SHP77 (cell line): ENCODE measurements at regions not wholly inside any gene's neighbourhood (a gene's known extent, or its start where the extent isn't known, plus 50 kb on each side); places are given as distances from the start of the nearest gene placed in this dataset.

Experiments used
- DNase-seq, 2 experiments: peaks; one replicate each; lab custom pipeline; 2025; lab: John Stamatoyannopoulos, UW

DNA sequence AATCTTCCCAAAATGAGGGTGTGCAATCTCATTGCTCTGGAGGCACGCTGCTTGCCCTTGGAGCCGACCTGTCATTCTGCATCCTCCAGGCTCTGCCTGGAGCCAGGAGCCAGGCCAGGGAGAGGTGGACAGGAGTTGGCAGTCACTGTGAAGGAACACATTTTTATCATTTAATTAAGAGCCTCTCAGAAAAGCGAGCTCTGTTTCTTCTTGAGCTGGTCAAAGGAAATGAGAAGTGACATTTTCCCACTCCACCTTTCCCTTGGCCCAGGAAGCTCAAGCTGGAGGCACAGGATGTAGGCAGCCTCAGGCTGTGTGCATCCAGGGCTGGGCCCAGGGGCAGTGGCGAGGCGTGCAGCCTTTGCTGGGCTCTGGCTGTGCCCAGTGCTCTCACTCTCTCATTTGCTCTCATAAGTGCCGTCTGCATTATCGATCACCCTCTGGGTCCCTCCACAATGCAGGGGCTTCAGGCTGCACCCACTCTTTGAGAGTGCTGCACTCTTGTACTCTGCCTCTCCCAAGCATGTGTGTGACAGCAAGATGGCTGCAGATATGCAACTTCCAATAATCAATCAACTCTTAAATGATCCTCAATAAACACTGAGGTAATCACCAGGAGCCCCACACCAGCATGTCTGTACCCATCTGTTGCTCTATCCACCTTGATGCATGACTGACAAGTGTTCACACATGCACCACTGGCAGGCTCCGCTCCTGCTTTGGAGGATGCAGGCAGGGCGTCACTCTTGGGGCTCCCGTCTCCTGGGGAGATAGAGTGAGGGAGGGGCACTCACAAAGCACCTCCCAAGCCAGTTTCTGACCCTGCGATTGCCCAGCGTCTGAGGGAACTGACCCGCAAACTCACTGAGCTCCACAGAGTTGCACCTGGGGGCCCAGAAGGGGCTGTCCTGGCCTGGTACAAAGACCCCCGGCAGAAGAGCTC, 171.4 kb downstream of the ZNF248 start:
- DNase-seq, result no peak

DNA sequence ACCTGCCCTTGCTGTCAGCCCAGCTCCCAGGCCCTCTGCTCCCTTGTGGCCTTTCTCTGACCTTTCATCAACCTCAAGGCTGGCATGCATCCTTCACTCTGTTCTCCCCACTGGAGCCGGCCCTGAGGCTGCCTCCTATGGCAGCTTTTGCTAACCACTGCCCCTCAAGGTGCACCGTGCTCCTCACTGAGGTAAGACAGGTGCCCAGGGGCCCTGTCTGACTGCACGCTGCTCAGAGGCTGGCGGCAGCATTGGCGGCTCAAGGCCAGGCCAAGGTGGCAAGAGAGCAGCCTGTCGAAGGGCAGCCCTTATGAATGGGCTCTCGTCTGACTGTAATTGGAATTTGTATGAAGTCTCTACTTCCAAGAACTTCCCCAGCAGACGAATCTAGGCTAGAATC, 172.6 kb downstream of the ZNF248 start:
- DNase-seq, result no peak

DNA sequence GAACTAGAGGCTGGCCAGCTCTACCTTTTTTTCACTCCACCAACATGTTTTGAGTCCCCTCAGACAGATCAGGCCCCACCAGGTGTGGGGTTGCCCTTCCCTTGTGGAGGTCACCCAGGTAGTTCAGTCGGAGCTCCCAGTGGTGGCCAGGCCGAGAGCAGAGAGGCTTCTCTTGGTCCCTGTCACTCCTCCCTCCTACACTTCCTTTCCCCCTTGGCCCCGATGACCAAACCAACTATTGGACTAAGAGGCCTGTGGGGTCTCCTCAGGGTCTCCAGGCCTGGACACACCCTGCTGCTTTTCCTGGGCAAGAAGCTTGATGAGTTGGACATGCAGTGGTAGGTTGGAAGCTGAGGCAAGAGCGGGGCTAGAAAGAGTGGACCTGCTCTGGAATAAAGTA, 174.8 kb downstream of the ZNF248 start:
- DNase-seq, result no peak

DNA sequence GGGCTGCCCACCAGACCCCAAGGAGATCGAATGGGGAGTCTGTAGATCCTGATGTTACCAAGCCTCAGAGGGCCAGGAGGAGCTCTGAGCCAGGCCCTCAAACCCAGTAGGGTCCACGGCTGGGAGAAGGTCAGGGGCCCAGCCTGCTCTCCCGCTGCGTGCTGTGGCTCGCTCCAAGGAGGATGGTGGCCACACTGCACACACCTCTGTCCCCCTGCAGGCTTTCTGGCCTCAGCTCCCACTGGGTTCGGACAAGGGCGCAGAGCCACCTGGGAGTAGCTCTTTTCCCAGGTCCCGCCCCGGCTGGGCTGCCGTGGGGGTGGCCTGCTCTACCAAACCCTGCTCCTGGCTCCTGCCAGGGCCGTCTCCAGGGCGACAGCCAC, 175.8 kb downstream of the ZNF248 start:
- peak in 1 of 2 experiments; percentile 13 for DNase-seq

DNA sequence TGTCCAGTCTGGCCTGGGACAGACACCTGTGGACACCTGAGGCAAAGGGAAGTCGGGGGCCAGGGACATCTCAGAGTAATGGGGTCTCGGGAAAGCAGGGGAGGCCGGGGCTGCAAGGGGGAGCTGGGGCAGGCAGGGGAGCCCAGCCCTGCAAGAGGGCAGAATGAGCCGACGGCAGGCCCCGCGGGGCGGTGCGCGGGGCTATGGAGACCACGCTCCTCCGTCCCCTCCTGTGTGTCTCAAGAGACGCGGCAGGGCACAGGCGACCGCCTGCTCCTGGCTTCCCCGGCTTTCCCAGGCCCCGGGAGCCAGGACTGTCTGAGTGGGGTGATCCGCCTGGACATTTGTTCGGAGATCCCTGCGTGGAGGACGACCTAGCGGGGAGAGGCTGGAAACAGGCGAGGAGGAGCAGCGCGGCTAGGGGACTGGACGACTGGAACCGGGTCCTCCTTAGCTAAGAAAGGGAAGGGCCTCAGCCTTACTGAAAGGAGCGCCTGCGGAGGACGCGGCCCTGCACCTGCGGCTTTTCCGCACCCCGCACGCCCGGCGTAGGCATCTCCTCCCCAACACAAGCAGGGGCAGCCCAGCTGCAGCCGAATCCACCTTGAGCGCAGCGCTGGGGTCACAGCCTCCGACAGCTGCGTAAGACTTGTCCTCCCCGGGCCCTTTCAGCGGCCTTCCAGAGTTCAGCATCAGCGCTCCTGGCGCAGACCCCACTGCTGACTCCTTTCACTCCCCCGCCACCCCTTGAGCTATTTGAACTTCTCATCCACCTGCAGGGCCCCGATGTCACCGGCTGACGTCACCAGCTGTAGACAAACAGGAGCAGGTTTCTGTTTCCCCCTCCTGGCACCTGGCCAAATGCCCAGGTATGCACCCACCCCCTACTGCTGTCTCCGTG, 176.4 kb downstream of the ZNF248 start:
- DNase-seq, result peak in 1 of 2 experiments; percentile 27

DNA sequence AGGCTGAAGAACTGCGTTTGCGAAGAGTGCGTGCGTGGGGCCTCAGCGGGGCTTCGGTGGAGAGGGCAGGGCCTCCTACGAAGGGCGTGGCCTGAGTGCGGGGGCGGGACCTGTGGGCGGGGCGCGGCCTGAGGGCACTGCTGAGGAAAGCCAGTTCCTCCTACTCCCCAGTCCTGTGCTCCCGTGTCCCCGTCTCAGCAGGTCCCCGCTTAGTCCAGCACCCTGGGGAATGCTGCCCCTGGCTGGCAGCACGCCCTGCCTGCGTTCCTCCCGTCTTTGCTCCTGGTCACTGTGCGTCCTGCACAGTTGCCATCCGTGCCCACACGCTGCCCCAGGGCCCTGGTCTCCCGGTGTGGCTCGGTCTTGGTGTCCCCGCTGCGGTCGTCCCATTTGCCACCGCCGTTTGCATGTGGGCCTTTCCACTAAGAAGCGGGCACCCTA, 177.1 kb downstream of the ZNF248 start:
- no peak for DNase-seq

DNA sequence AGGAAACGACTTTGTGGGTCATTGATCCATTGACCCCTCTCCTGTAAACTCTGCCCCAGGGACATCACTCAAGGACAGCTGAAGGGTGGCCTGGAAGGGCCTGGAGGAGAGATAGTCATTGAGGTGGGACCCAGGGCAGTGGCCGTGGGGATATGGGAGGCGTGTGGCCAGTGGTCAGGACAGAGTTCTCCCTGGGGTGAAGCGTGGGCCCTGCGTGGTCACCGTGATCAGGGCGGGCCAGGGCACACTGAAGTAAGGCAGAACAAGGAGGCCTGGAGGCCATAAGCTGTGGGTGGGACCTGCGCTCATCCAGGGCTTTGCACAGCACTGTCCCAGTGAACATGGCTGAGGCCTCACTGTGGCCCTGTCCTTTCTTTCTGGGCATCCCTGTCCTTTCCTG, 177.9 kb downstream of the ZNF248 start:
- no peak for DNase-seq

DNA sequence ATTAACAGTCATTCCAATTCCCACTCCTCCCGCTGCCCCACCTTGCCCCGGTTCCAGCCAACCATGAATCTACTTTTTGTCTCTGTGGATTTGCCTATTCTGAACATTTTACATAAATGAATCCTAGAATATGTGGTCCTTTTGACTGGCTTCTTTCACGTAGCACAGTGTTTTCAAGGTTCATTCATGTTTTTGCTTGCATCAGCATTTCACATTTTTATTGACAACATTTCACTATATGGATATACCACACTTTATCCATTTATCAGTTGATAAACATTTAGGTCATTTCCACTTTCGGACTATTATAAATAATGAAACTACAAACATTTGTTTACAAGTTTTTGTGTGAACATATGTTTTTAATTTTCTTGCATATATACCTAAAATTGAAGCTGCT, 182.0 kb downstream of the ZNF248 start:
- no peak for DNase-seq

DNA sequence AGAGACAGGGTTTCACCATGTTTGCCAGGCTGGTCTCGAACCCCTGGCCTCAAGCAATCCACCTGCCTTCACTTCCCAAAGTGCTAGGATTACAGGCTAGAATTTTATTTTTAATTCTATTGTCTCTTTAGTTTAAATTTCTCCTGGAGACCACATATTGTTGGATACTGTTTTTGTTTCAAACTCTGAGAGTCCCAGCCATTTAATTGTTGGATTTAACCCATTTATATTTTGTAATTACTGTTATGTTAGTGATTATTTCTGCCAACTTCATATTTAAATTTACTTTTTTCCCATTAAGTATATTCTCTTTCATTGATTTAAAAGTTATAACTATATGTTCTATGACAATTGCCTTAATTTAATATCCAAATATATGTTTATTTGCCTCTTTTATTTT, 185.6 kb downstream of the ZNF248 start:
- no peak for DNase-seq

DNA sequence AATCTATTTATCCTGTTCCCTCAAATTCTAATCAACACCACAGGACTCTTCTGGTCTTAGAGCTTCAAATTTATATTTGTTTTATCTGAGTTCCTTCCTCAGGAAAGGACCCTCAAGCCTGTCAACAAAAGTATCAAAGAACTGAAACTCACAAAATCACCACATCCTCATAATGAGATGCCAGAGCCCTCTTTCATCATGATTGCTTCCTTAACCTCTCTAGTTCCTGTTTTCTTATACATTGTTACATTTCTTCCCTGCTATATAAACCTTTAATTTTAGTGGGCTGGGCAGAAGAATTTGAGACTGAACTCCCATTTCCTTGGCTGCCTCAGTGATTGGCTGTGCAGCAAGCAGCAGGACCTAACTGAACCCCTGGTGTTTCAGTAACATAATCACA, 189.7 kb downstream of the ZNF248 start:
- no peak for DNase-seq

DNA sequence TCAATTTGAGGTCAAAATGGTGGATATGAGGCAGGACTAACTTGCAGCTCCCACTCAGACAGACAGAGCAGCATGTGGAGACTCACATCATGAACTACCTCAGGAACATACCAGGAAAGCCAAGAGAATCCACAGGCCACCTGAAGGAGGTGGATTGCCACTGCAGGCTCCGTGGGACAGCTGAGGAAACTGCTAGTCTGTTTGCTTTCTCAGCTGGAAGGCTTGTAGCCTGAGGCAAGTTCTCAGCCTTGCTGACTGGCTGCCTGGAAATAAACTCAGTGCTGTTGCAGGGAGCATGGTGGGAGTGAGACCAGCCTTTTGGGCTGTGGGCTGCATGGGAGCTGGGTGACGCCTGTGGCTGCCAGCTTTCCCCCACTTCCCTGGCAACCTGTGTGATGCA, 202.9 kb downstream of the ZNF248 start:
- DNase-seq, result no peak

DNA sequence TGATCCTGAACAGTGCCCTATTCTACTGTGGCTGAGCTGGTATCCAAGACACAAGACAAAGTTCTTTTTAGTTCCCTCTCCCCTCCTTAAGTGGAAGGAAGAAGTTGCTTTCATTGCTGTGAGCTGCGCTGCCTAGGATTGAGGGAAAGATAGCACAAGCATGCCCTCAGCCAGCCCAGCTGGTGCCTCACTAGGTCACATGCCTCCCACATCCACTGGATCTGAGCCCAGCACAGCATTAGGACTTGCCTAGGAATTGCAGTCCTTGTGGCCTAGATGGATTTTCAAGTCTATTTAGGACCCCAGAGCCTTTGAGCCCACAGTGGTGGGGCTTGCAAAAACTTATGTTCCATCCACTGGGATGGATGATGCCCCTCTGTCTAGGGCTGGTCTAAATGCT, 214.2 kb downstream of the ZNF248 start:
- no peak for DNase-seq

DNA sequence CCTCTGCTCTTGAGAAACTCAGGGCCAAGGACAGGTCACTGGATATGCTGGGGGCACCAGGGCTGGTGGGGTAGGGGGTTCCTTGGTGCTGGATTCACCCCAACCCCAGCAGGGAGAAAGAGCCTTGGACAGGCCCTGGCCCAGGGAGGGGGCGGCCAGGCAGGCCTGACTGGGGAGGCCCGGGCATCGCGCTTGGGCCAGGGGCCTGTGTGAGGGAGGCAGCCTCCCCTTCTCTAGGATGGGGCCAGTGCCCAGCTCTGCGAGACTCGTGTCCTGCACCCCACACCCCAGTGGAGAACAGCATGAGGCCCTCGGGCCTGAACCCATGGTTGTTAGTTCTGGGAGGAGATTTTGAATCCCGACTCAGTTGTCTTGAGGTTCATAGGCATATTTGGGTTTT, 217.1 kb downstream of the ZNF248 start:
- no peak for DNase-seq

DNA sequence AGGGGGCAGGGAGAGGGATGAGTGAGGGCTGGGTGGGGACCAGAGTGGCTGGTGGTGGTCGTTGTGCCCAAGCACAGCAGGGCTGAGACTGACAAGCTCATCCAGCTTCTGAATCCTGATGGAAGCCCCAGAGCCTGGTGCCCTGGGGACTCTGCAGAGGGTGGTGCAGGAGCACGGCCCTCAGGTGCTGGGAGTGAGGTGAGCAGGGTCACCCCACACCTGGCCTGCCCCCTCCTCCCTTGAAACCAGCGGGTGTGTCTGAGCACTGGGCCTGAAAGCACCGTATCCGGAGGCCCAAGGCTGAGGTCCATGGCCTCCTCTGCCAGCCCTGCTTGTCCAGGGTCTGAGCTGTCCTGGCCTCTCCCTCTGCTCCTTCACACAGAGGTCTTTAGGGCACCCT, 218.2 kb downstream of the ZNF248 start:
- DNase-seq, result no peak

DNA sequence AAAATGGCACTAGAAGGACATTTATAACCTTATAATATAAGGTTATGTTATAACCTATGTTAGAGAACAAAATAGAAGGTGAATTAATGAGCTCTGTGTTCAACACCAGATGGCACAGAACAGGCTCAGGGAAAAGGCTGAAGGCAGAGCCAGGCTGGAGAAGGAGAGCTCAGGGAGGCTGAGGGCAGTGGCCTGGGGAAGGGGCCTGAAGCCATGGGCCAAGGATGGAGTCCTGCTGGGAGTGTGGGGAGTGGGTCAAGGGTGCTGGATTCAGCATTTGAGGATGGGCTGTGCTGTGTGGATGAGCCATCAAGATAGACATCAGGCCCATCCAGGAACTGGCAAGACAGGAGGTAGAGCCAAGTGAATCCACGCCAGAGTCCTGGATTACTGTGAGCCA, 218.8 kb downstream of the ZNF248 start:
- no peak for DNase-seq

DNA sequence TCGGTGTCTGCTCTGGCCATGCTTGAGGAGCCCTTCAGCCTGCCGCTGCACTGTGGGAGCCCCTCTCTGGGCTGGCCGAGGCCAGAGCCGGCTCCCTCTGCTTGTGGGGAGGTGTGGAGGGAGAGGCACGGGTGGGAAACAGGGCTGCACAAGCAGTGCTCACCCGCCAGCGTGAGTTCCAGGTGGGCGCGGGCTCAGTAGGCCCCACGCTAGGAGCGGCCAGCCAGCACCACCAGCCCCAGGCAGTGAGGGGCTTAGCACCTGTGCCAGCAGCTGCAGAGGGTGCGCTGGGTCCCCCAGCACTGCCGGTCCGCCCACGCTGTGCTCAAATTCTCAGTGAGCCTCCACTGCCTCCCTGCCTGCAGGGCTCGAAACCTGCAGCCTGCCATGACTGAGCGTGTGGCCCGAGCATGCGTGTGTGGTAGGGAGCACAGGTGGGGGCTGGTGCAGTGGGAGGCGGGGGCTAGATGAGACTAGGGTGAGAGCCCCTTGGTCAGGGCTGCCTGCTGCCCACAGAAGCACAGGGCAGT, 223.0 kb downstream of the ZNF248 start:
- no peak for DNase-seq

DNA sequence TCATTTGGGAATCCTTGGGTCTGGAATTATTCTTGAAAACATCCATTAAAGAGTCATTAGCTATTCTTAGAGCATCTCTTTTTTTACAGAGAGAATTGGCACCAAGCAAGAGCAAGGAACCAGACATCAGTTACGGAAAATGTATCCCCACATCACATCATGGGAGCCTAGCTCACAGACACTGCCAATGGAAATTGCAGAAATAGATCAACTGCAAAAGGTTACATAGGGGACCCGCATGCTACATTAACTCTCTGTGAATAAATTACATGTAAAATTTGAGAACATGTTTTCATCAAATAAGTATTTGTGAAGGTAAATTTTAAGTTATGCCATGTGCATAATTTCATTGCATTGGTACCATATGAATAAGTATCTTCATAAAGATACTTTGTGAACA, 224.8 kb downstream of the ZNF248 start:
- DNase-seq, result no peak

DNA sequence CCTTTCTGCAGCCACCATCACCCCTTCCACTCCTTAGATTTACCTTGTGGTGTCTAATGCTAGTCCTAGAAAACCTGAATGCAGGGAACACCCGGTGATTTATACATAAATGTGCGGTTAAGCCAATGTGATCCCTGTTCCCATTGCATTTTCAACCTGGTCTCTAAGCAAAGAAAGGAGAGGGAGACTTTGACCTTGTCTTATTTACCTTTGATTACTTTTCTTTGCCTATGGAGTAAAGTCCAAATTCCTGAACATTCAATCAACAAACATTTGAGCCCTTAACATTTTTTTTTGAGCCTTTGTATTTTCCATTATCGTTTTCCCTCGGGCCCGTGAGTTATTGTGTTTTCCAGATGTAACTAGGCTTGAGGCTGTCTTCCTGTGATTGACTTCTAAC, 233.9 kb downstream of the ZNF248 start:
- no peak for DNase-seq

DNA sequence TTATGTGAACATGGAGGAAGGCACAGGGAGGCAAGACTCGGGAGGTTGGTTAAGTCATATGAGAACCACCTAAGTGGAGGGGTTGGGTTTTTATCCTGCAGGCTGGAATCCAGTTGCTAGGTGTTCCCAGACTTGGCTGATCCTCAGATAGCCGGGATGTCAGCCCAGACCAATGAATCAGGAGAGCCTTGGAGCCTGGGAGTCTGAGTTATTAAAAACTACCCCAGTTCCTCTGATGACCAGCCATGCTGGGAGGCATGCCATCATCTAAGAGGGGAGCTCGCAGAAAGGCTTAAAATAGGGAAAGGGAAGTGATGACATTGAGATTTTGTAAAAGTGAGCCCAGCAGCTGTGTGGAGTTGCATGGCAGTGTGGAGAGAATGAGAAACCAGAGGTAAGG, 238.1 kb downstream of the ZNF248 start:
- no peak for DNase-seq

DNA sequence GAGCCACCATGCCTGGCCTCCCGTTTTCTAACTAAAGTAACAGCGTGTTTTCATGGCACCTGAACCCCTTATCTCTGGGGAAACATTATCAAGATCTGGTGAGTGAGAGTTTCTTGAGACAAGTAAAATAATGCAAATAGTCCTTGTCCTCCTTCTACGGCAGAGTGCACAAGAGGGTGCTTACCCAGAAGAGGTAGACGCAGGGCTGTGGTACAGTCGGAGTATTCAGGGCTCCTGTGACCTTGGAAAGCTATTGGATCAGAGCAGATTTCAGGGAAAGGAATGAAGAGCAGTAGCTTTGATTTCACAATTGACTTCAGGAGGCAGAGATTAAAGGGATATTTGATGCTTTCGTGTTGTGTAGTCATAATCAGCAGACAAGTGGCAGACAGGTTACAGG, 269.1 kb downstream of the ZNF248 start:
- DNase-seq, result no peak

DNA sequence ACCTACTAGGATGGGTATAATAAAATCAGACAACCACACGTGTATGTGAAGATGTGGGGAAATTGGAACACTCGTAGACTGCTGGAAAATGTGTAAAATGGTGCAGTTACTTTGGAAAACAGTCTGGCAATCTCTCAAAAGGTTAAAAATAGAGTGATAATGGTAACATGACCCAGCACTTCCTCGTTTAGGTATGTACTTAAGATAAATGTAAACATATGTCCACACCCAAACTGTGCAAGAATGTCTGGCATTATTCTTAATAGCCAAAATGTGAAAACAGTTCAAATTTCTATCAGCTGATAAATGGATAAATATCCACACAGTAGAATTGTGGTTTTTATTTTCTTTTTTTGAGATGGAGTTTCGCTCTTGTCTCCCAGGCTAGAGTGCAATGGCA, 272.8 kb downstream of the ZNF248 start:
- DNase-seq, result no peak

DNA sequence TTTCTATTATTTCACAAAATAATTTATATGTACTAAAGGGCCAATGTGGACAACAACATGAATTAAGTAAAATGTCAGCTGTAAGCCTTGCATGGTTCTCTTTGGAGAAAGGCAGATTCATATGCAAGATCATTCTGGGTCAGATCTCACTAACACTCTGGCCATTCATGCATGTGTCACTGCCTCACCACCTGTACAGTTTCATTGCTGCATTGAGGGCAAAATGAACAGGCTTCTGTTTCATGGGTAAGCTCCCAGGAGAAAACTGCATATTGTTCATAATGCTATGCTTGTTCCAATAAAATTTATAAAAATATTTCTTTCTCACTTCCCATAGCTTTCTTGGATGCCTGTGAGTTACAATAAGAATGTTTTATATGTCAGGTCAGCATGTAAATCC, 275.2 kb downstream of the ZNF248 start:
- DNase-seq, result no peak

DNA sequence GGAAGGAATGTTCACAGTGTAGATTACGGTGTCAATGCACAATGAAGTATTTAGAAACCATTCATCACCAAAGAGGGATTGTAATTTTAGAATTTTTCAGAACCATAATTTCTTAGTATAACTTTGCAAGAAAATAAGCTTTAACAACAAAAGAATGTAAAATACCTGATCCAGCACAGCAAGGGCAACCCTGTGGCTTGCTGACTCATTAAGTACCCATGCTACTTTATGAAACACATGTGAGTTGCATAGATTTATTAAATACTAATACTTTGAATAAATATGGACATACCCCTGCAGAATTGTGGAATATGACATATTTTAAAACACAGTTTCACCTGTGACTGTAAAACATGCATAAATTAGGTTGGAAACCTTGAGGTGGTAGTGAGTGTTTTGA, 281.3 kb downstream of the ZNF248 start:
- DNase-seq, result no peak
